Skin of body (tissue), 1 donor: ENCODE measurements at regions not wholly inside any gene's neighbourhood (a gene's known extent, or its start where the extent isn't known, plus 50 kb on each side); places are given as distances from the start of the nearest gene placed in this dataset.
"Not testable (repeated sequence)": the region's sequence is repeated elsewhere in the genome, so short reads cannot be mapped to it uniquely, and the experiment has no call there.

Source experiments
- DNase-seq: peaks from one replicate; lab custom pipeline; 2025; lab: John Stamatoyannopoulos, UW

DNA sequence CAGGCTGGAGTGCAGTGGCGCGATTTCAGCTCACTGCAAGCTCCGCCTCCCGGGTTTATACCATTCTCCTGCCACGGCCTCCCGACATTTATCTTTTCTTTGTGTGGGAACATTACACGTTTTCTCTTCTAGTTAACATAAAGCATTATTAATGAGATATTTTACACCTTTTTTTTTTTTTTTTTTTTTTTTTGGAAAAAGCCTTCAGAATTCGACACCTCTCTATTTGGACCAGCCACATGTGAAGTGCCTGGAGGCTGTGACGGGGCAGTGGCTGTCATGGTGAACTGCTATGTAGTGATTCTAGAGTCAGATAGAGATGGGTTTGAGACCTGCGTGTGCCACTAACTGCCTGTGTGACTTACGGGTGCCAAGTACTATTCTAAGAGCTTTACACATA lies 64.3 kb downstream of the SMIM38 start:
- DNase-seq = no peak

DNA sequence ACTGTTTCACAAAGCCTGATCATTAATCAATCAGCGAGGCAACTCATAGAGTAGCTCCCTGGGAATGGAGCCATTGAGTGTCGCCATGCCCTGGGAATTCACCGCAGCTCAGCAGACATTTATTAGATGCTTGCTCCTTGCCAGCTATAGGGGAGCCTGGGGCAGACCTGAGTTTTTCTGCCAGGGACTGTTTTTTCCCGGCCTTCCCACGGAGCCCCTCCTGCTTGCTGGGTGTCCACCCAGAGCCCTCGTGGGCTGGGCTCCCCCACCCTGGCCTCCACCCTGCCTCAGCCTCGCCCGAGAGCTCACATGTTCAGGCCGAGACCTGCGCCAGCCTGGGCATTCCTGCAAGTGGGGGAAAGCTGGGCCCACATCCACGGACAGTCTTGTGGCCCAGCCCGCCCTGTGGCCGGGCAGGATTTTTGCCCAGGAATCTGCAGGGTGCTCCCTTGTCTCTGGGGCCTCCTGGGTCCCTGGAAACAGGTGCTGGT lies 64.9 kb downstream of the SMIM38 start:
- no peak for DNase-seq

DNA sequence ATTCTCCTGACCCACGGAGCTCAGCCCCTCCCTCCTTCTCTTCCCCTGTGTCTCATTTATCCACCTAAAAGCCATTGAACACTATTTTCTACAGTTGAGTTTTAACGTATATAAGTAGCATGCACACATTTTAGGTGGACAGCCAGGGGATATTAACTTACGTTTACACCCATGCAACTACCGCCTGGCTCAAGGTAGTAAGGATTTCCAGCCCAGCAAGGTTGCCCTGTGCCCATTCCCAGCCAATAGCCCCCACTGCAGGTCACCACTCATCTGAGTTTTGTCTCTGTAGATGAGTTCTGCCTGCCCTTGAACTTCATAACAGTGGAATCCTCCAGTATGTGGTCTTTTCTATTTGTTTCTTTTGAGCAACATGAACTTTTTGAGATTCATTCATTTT lies 65.4 kb downstream of the SMIM38 start:
- no peak for DNase-seq

DNA sequence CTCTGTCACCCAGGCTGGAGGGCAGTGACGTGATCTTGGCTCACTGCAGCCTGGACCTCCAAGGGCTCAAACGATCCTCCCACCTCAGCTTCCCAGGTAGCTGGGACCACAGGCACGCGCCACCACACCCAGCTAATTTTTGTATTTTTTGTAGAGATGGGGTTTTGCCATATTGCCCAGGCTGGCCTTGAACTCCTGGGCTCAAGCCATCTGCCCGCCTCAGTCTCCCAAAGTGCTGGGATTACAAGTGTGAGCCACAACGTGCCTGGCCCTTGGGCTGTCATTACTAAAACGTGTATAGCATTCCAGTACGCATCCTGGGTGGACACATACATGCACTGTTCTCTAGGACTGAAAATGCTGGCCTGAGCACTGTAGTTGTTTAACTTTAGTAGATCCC lies 65.9 kb downstream of the SMIM38 start:
- DNase-seq = not testable (repeated sequence)

DNA sequence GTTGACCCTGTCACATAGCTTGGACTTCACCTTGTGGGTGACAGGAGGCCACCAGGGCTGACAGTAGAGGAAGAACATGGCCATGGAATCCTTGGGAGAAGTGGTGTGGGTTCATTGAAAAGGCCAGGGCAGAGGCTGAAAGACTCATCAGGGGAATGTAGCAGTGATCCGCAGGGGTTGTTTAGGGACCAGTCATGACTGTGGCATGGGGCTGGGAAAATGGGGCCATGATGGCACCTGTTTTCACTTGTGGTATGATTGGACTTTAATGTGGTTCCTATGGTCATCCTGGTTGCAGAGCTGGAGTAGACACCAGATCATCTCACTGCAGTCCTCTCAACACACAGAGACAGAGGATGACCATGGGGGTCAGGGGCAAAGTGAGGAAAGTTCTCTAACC lies 66.7 kb upstream of the MYEOV start:
- DNase-seq = no peak

DNA sequence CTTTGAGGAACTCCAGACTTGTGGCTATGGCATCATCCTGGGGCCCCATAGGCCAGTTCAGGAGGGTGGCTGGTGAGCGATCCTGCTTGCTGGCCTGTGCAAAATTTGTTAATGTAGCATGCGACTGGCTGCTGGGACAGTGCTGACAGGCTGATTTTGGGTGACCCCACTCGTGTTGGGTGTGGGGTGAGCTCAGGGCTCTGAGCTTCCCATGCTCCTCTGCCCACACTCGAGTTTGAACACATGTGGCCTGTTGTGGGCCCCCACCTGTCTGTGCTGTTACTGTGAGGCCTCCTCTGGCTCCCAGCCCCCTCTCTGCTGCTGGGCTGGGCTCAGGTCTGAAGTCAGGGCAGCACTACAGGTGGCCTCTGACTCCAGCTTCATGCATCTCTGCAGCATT lies 64.4 kb upstream of the MYEOV start:
- no peak for DNase-seq

DNA sequence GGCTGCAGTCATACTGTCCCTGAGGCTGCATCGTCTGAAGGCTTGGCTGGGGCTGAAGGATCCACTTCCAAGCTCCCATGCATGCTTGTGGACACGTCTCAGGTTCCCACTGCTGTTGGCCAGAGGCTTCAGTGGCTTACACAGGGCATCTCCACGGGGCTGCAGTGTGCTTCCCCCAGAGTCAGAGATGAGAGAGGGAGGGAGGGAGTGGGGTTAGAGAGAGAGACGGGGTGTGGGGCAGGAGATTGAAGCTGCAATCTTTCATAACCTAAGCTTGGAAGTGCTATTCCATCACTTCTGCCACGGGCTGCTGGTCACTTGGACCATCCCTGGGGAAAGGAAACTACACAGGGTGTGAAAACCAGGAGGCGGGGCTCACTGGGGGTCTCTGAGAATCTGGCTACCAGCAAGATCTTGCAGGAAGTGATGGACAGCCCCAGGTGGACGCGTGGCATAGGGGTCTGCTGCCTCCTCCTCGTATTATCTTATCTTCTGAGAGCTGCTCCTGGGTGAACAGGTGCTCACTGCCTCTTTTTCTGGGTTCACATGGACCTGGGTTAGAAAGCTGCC lies 63.0 kb upstream of the MYEOV start:
- no peak for DNase-seq

DNA sequence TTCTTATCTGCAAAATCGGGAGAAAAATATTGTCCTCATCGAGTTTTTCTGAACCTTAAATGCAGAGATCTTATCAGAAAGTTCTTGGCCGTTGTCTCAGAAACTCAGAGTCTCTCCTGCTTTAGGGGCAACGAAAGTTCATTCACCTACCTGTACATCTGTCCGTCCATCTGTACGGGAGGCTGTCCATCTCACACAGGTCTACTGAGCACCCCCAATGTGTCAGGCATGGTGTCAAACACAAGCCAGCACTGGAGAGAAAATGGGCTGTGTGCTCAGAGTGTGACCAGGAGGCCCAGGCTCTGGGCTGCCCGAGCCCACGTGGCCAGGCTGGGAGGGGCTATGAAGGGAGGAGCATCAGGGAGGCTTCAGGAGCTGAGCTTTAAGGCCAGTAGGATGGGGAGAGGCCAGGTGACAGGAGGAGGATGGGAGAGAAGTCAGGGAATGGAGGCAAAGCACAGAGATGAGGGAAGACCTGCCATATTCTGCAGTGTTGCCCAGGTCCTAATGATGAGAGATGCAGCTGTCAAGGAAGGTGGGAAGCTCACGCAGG lies 62.4 kb upstream of the MYEOV start:
- no peak for DNase-seq

DNA sequence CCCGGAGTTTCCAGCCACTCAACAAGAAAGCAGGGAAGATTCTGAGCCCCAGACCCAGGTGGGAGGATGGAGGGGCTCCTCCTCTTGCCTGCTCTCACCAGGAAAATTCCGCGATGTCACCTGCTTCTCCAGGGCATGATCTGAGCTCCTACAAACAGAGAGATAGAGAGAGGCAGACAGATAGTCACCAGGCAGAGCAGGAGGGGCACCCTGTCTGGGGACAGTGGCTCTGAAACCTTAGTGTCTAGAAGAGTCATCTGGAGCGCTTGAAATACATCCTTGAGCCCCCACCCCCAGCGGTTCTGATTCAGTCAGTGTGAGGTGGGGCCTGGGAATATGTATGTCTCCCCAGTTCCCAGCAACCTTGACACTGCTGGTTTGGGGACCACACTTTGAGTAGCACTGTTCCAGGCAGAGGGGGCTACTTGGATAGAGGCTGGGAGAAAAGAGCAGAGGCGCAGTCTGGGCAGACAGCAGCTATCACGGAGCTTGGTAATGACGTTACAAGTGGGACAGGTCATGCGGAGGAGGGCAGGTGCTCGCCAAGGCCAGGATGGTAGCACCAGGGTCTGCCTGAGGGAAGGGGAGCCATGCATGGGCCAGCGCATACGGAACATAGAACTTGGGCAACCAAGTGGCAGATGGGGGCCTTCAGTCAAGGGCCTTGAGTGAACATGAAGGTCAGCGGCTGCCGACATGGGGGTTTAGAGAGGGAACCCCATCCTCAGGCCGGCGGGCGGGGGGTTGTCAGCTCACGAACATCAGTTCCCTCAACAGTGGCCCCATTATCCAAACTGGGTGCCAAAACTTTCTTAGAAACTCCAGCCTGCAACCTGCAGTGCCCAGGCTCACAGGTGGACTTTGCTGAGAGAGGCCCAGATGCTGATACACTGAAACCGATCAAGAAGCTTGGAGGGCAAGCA lies 60.9 kb upstream of the MYEOV start:
- DNase-seq = no peak

DNA sequence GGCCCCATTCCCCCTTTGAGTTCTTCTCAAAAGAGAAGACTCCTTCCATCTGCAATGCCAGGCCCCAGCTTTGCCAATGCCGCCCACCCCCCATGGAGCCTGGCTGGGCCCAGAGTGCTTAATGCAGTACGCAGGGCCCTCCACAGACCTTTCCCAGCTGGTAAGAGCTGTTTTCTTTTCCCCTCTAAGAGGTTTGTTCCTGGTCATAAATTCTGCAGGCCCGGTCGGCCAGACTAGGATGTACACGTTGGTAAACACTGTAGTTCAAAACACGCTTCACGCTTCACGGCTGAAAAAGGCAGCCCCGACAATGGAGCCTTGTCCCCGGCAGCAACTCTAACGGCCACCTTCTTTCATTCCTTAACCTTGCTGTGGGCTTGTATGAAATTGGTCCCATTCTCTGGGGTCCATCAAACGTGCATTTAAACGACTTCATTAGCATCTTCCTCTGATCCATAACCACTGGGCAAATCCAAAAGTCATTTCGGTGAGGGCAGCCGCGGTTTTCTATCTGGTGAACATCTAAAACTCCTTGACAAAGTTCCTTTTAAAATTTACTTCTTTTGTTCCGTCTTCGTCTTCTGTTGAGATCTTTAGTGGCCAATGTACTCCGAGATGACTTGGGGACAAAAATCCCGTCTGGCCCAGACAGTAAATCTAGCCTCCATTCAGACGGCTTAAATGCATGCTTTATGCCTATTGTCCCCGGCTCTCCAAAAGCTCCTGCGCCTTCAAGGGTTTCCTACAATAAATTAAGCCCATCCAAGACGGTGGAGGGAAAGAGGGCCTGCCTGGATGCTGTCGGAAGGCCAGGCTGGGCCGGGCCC lies 60.0 kb upstream of the MYEOV start:
- no peak for DNase-seq

DNA sequence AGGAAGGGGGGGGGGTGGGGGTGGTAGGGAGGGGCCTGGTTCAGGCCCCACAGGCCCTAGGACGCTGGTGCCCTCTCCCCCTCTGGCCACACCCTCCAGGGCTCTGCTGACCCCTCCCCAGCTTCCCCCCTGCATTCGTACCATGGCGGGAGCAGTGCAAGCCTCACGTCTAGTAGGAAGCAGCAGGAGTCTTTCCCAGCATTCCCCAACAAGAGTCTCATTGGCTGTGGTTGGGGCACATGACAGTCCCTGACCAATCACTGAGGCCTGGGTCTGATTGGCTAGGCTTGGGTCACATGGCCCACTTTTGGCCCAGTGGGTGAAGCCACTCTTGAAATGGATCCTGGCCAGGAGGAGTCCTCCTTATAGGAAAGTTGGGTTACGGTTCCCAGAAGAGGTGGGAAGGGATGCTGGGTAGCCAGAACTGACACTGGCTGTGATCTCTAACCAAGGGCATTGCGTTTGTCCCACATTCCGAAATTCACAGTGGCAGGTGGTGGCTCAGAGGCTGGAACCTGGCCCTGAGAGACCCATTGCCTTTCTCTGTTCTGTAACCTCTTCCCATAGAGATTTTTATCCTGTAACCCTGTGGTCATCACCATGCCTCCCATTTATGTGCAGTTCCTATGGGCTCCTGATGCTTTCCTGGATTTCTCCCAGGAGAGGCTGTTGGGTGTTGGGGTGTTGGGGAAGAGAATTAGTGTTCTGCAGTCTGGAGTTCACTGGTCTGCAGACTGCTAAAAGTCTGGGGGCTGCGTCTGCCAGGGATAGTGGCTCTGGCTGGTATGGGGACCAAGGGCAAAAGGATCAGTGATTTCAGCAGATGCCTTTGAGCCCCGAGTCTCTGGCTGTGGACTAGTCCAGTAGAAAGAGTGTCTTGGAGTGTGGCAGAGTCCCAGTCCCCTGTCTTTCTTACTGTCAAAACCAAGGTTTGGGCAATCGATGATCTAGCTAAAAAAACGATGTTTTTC lies 58.9 kb upstream of the MYEOV start:
- DNase-seq = no peak

DNA sequence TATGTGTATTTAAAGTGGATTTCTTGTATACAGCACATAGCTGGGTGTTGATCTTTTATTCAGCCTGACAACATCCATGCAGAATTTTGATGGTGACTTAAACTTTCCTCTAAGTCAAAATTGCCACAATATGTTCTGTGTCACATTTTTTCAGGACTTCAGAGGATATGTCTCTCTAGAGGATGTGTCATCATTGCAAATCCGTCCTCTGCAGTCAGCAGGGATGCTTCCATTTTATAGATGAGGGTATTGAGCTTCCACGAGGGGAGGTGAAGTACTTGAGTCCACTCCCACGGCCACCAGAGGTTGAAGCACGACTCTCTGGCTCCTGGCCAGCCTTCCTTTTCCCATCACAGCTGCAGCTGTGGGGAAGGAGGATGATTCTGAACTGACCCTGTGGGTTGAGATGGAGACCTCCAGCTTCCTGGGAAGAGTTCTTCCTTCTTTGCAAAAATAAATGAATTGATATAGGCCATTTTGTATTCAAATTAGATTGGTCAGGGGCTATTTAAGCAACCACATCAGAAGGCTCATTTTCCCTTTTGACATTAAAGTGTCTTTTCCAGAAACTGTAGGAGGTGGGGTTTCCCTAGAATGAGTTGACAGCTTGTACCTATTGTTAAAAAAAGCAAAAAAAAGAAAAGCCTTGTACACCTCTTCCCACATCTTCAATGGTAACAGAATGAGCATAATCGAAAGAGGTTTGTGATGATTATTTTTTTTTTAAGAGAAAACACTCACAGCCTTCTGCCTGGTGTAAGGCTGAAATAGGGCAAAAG lies 55.2 kb upstream of the MYEOV start:
- DNase-seq = no peak

DNA sequence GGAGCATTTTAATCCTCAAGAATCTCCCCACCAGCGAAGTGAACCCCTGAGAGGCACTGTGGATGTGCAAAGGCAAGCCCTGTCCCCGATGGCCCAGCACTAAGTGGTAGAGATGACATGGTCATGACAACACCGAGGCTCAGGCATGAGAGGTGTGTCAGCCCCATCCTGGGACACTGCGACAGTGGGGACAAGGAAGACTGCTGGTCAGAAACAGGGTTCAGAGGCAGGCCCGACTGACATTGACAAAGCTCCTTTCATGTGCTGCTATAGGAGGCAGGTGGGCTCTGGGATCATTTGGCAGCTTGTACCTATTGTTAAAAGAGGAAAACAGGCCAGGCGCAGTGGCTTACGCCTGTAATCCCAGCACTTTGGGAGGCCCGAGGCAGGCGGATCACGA lies 54.3 kb upstream of the MYEOV start:
- no peak for DNase-seq

DNA sequence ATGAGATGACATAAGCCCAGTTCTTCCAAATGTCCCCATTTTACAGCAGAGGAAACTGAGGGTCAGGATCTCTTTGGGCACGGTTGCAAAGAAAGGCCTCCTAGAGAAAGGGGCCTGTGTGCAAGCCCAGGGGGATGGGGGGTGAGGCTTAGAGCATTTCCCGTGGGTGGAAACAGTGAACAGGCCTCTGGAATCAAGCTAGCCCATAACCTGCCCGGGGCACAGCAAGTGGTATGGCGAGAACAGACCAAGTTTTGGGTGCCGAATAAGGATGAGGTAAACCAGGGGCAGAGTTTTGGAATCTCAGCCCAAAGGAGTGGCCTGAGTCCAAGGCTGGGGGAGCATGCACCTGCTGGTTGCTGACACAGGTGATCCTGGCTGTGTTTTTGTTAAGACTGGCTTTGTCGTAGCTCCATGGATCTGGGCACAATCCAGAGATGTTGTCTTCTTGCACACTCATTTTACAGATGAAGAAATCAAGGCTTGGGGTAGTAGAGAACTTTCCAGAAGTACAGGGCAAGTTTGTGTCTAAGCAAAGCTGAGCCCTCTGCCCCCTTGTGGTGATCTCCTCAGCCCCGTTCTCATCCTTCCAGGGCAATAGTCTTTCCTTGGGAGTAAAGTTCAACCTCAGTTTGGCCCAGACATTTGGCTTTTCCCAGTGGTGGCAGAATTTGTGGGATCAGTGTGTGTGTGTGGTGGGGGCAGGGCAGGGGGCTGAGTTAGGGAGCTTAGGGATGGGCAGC lies 53.5 kb upstream of the MYEOV start:
- no peak for DNase-seq

DNA sequence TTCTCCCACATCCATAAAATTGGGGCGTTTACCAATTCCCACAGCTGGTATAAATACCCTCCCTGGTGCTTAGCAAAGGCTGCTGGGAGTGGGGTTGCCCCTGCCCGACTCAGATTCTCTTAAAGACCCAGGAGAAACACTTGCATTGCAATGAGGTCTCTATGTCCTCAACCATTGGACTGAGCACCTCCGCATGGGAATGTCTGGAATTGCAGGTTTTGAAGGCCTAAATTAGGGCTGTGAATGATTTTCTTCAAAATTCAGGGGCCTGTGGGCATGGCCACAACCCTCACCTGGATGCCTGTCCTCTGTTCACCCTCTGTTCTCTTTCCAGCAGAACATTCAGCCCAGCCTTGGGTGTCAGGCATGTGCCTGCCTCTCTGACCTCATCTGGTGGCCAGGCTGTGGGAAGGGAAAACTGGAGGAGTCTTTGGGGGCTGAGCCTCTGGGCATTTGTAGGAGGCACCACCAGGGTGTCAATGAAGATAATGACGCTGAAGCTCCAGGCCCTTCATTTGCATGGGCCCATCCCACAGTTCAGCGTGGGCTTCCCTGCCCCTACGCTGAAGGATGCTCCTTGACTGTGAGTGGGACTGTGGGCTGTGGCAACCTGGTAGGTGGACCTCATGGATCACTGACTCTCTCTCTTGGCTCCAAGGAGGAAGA lies 52.7 kb upstream of the MYEOV start:
- no peak for DNase-seq

DNA sequence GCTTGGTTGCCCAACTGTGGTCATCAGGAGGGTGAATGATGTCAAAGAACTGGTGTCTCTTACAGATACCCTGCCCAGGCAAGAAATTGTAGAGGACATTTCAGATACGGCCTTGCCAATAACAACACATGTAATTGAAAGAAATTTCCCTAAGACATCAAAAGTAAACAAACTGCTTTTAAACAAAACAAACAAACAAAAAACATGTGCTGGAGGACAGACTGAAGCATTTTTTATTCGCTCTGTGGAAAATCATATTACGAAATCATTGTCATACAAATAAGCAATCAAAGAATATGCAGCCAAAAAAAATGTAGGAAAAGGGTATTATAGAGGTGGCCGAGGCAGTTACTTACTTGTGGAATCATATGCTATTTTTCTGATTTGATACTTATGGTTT lies 52.1 kb upstream of the MYEOV start:
- no peak for DNase-seq

DNA sequence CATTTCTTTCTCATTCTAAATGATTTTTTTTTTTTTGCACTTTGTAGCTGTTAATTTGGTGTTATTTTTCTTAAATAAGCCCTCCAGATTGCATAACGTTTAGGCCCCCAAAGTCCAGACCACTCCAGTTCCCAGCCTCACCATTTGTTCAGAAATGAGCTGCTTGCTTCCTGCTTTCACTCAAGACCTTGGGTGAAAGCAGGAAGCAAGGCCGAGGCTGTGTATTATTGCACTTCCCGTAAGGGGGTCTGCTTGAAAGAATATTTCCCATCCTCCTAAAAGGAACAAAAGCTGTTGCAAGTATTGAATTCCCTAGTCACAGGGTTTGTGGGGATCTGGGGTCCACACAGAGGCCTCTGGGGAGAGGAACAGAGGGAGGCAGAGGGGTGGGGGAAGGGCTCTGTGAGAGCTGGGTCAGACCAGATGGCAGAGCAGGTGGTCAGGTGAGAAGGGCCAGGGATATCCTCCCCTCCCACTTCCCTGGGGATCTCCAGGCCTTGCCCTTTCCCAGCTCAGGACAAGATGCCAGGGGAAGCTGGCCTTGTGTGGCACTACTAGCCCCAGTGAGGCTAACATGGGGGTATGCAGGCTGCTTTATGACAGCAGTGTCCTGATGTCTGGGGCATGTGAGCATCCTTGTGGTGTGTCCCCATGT lies 51.6 kb upstream of the MYEOV start:
- DNase-seq = no peak
